ENCODE measurements at regions not wholly inside any gene's neighbourhood (a gene's known extent, or its start where the extent isn't known, plus 50 kb on each side); places are given as distances from the start of the nearest gene placed in this dataset.

DNA sequence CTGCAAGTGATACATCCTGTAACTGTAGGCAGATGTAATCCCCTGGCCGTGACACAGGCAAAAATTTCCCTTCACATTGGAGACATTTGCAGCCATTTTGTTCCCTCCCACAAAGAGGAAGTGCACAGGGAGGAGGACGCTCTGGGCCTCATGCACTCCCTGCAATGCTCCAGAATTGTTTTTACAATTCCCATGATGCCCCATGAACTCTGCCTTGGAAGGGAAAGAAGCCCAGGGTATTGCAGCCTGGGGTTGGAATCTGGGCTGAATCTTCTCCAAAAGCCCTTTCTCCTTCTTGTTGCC lies 491.7 kb downstream of the CCDC171 start:
- intact Hi-C loops (cut with DNase I): no loop called here
- no peaks in the 10 kb centered on the region for H3K27me3 ChIP-seq
- peaks cover 9% of the 10 kb centered on the region for H3K4me1 ChIP-seq
- H3K27ac ChIP-seq: no peak overlapping the region
- peak in 1 of 2 donors; percentile 12 for DNase-seq (ENCODE audit: extremely low spot score in 2 of 2)
- H3K4me3 ChIP-seq: no peak overlapping the region
- no peaks in the 10 kb centered on the region for H3K36me3 ChIP-seq
- TF ChIP-seq, protein P1, sequence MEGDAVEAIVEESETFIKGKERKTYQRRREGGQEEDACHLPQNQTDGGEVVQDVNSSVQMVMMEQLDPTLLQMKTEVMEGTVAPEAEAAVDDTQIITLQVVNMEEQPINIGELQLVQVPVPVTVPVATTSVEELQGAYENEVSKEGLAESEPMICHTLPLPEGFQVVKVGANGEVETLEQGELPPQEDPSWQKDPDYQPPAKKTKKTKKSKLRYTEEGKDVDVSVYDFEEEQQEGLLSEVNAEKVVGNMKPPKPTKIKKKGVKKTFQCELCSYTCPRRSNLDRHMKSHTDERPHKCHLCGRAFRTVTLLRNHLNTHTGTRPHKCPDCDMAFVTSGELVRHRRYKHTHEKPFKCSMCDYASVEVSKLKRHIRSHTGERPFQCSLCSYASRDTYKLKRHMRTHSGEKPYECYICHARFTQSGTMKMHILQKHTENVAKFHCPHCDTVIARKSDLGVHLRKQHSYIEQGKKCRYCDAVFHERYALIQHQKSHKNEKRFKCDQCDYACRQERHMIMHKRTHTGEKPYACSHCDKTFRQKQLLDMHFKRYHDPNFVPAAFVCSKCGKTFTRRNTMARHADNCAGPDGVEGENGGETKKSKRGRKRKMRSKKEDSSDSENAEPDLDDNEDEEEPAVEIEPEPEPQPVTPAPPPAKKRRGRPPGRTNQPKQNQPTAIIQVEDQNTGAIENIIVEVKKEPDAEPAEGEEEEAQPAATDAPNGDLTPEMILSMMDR (IDR thresholded peaks at IDR 0.05): no peak
- TF ChIP-seq POLR2AphosphoS5 (IDR thresholded peaks at IDR 0.05; ENCODE audit: insufficient read depth in 1 of 2, low read depth in 1 of 2) (no peak), POLR2A (IDR thresholded peaks at IDR 0.05) (no peak)
- no peaks in the 10 kb centered on the region for H3K9me3 ChIP-seq

GRCh38 chr9:16045651-16046280 lies 492.9 kb downstream of the CCDC171 start:
- no peak for DNase-seq (ENCODE audit: extremely low spot score in 2 of 2)
- Histone ChIP-seq H3K4me1 (no peaks in the 10 kb centered on the region), H3K9me3 (no peaks in the 10 kb centered on the region), H3K27ac (no peak overlapping the region), H3K36me3 (no peaks in the 10 kb centered on the region), H3K4me3 (no peak overlapping the region), H3K27me3 (no peaks in the 10 kb centered on the region)
- intact Hi-C loops (cut with DNase I): no loop called here
- TF ChIP-seq POLR2AphosphoS5 (IDR thresholded peaks at IDR 0.05; ENCODE audit: insufficient read depth in 1 of 2, low read depth in 1 of 2) (no peak), POLR2A (IDR thresholded peaks at IDR 0.05) (no peak)
- TF ChIP-seq, protein P1 (IDR thresholded peaks at IDR 0.05): no peak

GRCh38 chr9:16046713-16047112 lies 493.9 kb downstream of the CCDC171 start:
- no peak for DNase-seq (ENCODE audit: extremely low spot score in 2 of 2)
- Histone ChIP-seq H3K27ac (no peak overlapping the region), H3K4me1 (no peaks in the 10 kb centered on the region), H3K9me3 (no peaks in the 10 kb centered on the region), H3K36me3 (no peaks in the 10 kb centered on the region), H3K27me3 (no peaks in the 10 kb centered on the region), H3K4me3 (no peak overlapping the region)
- intact Hi-C loops (cut with DNase I): no loop called here
- TF ChIP-seq POLR2AphosphoS5 (IDR thresholded peaks at IDR 0.05; ENCODE audit: insufficient read depth in 1 of 2, low read depth in 1 of 2) (no peak), POLR2A (IDR thresholded peaks at IDR 0.05) (no peak)
- TF ChIP-seq, protein P1 (IDR thresholded peaks at IDR 0.05): no peak

- Histone ChIP-seq H3K27me3 (no peaks in the 10 kb centered on the region), H3K4me3 (no peak overlapping the region), H3K9me3 (no peaks in the 10 kb centered on the region), H3K4me1 (no peaks in the 10 kb centered on the region), H3K36me3 (no peaks in the 10 kb centered on the region), H3K27ac (no peak overlapping the region)
- intact Hi-C loops (cut with DNase I): no loop called here
- DNase-seq (ENCODE audit: extremely low spot score in 2 of 2): peak; percentile 60 to 89
- TF ChIP-seq POLR2A (IDR thresholded peaks at IDR 0.05): no peak
- TF ChIP-seq, protein P1 (IDR thresholded peaks at IDR 0.05): no peak
- no peak for TF ChIP-seq POLR2AphosphoS5 (IDR thresholded peaks at IDR 0.05; ENCODE audit: insufficient read depth in 1 of 2, low read depth in 1 of 2)
Observed at GRCh38 chr9:16048129-16048528, 495.3 kb downstream of the CCDC171 start.

DNA sequence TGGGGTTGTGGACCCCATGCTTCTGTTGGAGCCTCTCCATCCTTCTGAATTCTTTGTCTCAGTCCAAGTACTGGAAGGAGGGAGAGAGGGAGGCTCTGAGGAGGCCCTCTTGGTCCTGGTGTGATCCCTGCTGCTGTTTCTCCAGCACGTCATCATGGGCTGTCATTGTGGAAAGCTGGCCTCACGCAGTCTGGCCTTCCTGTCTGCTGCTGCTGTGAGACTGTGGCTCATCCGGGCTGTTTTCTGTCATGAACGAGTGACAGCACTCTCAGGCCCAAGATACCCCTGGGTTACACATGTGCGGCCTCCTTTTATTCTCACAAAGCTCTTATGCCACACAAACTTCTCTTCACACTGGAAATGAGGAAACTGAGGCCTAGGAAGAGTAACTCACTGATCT lies 499.3 kb downstream of the CCDC171 start:
- Histone ChIP-seq H3K27ac (no peak overlapping the region), H3K36me3 (no peaks in the 10 kb centered on the region), H3K4me3 (no peak overlapping the region), H3K27me3 (no peaks in the 10 kb centered on the region), H3K9me3 (no peaks in the 10 kb centered on the region), H3K4me1 (no peaks in the 10 kb centered on the region)
- TF ChIP-seq POLR2AphosphoS5 (IDR thresholded peaks at IDR 0.05; ENCODE audit: insufficient read depth in 1 of 2, low read depth in 1 of 2) (no peak), POLR2A (IDR thresholded peaks at IDR 0.05) (no peak)
- TF ChIP-seq, protein P1 (IDR thresholded peaks at IDR 0.05): no peak
- DNase-seq (ENCODE audit: extremely low spot score in 2 of 2): peak in 1 of 2 donors; percentile 7
- intact Hi-C loops (cut with DNase I): no loop called here
